Gastrocnemius medialis (tissue), 4 donors: ENCODE measurements at regions not wholly inside any gene's neighbourhood (a gene's known extent, or its start where the extent isn't known, plus 50 kb on each side); places are given as distances from the start of the nearest gene placed in this dataset.

Experiments used
- ATAC-seq, 2 donors: fragments of 150-250 bp; one replicate each; pipeline ENCODE4 v1.9.1; 2016
- DNase-seq, 2 donors: peaks; one replicate each; pipeline ENCODE4 v3.0.0-alpha.2; 2019
- H3K27ac ChIP-seq, 4 donors: fragments of 200-600 bp; sonication (generic); 1 replicate in 1 of 4; 2 replicates in 3 of 4; pipeline ENCODE4 v1.5.1; 2016 to 2018; ENCODE audit warnings: mild to moderate bottlenecking in 2 of 4, moderate library complexity in 1 of 4
- H3K27me3 ChIP-seq, 3 donors: fragments of 200-600 bp; sonication (generic) in 2 of 3; 1 replicate in 1 of 3; 2 replicates in 2 of 3; pipeline versions ENCODE4 v1.5.1 to v1.6.0; 2016 to 2019; ENCODE audit warnings: mild to moderate bottlenecking in 1 of 3, moderate library complexity in 1 of 3
- H3K36me3 ChIP-seq, 2 donors: fragments of 200-600 bp; sonication (generic) in 1 of 2; one replicate each; pipeline ENCODE4 v1.5.1; 2017 to 2018
- H3K4me1 ChIP-seq, 2 donors: fragments of 200-600 bp; sonication (generic) in 1 of 2; one replicate each; pipeline ENCODE4 v1.5.1; 2016 to 2017; ENCODE audit warnings: mild to moderate bottlenecking in 2 of 2
- H3K4me3 ChIP-seq, 4 donors: fragments of 200-600 bp; sonication (generic) in 3 of 4; 1 replicate in 1 of 4; 2 replicates in 3 of 4; pipeline ENCODE4 v1.5.1; 2016 to 2019; ENCODE audit warnings: mild to moderate bottlenecking in 2 of 4
- H3K9me3 ChIP-seq, 3 donors: fragments of 200-600 bp; sonication (generic) in 2 of 3; 1 replicate in 1 of 3; 2 replicates in 2 of 3; pipeline ENCODE4 v1.5.1; 2016 to 2019
- POLR2A ChIP-seq, 2 donors: fragments of 450-650 bp; IDR thresholded peaks; one replicate each; pipeline ENCODE4 v1.6.1; 2017; ENCODE audit warnings: antibody characterized with exemption in 2 of 2, mild to moderate bottlenecking in 2 of 2, moderate library complexity in 2 of 2
- in situ Hi-C, 4 donors: fragments of 200-750 bp; cut with MboI; loops; one replicate each; pipeline versions ENCODE4 v1.15.0 to v1.8.0; 2017; ENCODE audit warnings: low sequenced_read_pairs in 4 of 4
- intact Hi-C: fragments of 100-400 bp; cut with DNase I; formaldehyde crosslinking; loops from one replicate; pipeline ENCODE4 v1.15.1; 2023; ENCODE audit warnings: low total_unique reads
- TF ChIP-seq, protein P1 (sequence below), 5 experiments: fragments of 450-650 bp in 3 of 5; fragments of 200-600 bp in 2 of 5; sonication (generic) in 2 of 5; IDR thresholded peaks in 4 of 5; conservative IDR thresholded peaks in 1 of 5; 1 replicate in 4 of 5; 2 replicates in 1 of 5; pipeline ENCODE4 v1.5.1; 2016 to 2019; ENCODE audit warnings: antibody characterized with exemption in 5 of 5, mild to moderate bottlenecking in 3 of 5, moderate library complexity in 3 of 5

DNA sequence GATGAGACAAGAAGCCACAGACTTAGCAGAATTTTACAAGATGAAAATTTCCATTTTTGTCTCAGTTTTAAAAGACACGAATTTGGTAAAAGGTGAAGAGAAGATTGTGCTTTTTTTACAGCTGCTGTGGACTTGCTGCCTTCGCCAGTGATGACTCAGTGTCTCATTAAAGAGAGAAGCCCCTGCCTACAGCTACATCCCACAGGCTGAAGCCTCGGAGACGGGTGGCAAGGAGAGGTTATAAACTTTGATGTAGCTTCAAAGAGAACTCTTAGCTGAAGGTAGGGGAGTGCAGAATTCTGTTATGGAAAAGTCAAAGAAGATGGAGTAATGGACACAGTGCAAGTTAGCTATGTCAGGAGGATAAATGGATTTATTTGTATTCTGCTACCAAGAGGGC is 683.4 kb upstream of the ARGLU1 start:
- Histone ChIP-seq H3K27me3 (no peaks in the 10 kb centered on the region), H3K4me3 (no peak overlapping the region), H3K36me3 (no peaks in the 10 kb centered on the region), H3K9me3 (no peaks in the 10 kb centered on the region), H3K4me1 (no peaks in the 10 kb centered on the region), H3K27ac (no peak overlapping the region)
- no peak for ATAC-seq
- TF ChIP-seq, protein P1, sequence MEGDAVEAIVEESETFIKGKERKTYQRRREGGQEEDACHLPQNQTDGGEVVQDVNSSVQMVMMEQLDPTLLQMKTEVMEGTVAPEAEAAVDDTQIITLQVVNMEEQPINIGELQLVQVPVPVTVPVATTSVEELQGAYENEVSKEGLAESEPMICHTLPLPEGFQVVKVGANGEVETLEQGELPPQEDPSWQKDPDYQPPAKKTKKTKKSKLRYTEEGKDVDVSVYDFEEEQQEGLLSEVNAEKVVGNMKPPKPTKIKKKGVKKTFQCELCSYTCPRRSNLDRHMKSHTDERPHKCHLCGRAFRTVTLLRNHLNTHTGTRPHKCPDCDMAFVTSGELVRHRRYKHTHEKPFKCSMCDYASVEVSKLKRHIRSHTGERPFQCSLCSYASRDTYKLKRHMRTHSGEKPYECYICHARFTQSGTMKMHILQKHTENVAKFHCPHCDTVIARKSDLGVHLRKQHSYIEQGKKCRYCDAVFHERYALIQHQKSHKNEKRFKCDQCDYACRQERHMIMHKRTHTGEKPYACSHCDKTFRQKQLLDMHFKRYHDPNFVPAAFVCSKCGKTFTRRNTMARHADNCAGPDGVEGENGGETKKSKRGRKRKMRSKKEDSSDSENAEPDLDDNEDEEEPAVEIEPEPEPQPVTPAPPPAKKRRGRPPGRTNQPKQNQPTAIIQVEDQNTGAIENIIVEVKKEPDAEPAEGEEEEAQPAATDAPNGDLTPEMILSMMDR (IDR thresholded peaks at IDR 0.05 in 4 of 5, conservative IDR thresholded peaks at IDR 0.05 in 1 of 5), result no peak
- TF ChIP-seq POLR2A (IDR thresholded peaks at IDR 0.05), result no peak
- intact Hi-C loops, result no loop called here
- in situ Hi-C loops, result no loop called here
- no peak for DNase-seq

DNA sequence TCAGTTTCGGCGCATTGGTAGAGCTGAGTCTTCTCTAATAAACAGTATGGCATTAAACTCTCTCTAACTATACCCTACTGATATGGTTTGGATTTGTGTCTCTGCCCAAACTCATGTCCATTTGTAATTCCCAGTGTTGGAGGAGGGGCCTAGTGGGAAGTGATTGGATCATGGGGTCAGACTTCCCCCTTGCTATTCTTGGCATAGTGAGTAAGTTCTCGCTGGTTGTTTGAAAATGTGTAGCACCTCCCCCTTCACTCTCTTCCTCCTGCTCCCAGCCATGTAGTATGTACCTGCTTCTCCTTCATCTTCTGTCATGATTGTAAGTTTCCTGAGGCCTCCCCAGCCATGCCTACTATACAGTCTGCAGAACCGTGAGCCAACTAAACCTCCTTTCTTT is 682.7 kb upstream of the ARGLU1 start:
- Histone ChIP-seq H3K36me3 (no peaks in the 10 kb centered on the region), H3K9me3 (no peaks in the 10 kb centered on the region), H3K4me3 (no peak overlapping the region), H3K27me3 (no peaks in the 10 kb centered on the region), H3K4me1 (no peaks in the 10 kb centered on the region), H3K27ac (no peak overlapping the region)
- no peak for TF ChIP-seq POLR2A (IDR thresholded peaks at IDR 0.05)
- TF ChIP-seq, protein P1 (IDR thresholded peaks at IDR 0.05 in 4 of 5, conservative IDR thresholded peaks at IDR 0.05 in 1 of 5), result no peak
- DNase-seq, result no peak
- intact Hi-C loops (no loop called here), in situ Hi-C loops (no loop called here)
- ATAC-seq, result no peak

DNA sequence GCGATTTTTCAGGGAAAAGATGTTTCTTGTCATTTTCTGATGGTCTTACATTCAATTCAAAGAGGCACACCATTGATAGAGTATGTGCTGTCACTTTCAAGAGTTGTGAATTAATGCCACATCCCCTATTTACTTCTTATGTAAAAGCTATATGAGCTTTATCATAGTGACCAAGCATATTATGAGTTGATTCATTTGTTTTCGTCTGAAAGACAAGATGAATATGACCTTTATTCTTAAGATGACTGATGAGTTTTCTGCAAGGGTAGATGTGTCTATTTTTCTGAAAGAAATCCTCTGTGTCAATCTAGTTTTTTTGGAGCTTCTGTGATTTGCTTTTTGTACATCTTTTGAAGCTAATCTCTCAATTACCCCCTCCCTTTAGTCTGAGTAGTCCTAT is 676.3 kb upstream of the ARGLU1 start:
- in situ Hi-C loops (no loop called here), intact Hi-C loops (no loop called here)
- H3K27ac ChIP-seq, result no peak overlapping the region
- DNase-seq, result no peak
- H3K9me3 ChIP-seq, result no peaks in the 10 kb centered on the region
- H3K4me1 ChIP-seq, result no peaks in the 10 kb centered on the region
- H3K27me3 ChIP-seq, result no peaks in the 10 kb centered on the region
- no peak for ATAC-seq
- H3K4me3 ChIP-seq, result no peak overlapping the region
- H3K36me3 ChIP-seq, result no peaks in the 10 kb centered on the region
- TF ChIP-seq, protein P1 (IDR thresholded peaks at IDR 0.05 in 4 of 5, conservative IDR thresholded peaks at IDR 0.05 in 1 of 5), result no peak
- TF ChIP-seq POLR2A (IDR thresholded peaks at IDR 0.05), result no peak

DNA sequence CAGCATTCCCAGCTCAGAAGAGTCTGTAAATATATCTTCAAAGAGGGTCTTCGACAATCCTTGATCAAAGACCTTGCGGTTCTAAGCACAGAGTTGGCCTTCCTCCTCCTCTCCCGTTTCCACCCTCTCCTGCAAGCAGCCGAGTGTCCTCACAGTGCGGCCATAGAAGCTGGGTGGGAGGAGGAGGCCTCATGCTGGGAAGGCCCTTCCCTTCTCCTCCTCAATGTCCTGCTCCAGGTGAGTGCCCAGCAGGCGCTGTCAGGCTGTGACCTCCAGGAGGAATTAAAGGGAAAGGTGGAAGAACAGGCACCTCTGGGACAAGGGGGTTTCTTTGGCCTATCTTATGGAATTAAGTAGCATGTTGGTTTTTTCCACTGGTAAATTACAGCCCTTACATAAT is 674.2 kb upstream of the ARGLU1 start:
- Histone ChIP-seq H3K4me3 (no peak overlapping the region), H3K27me3 (no peaks in the 10 kb centered on the region), H3K36me3 (no peaks in the 10 kb centered on the region), H3K27ac (no peak overlapping the region), H3K4me1 (no peaks in the 10 kb centered on the region), H3K9me3 (no peaks in the 10 kb centered on the region)
- intact Hi-C loops (no loop called here), in situ Hi-C loops (no loop called here)
- ATAC-seq (no peak), DNase-seq (no peak)
- TF ChIP-seq POLR2A (IDR thresholded peaks at IDR 0.05), result no peak
- TF ChIP-seq, protein P1 (IDR thresholded peaks at IDR 0.05 in 4 of 5, conservative IDR thresholded peaks at IDR 0.05 in 1 of 5), result no peak

DNA sequence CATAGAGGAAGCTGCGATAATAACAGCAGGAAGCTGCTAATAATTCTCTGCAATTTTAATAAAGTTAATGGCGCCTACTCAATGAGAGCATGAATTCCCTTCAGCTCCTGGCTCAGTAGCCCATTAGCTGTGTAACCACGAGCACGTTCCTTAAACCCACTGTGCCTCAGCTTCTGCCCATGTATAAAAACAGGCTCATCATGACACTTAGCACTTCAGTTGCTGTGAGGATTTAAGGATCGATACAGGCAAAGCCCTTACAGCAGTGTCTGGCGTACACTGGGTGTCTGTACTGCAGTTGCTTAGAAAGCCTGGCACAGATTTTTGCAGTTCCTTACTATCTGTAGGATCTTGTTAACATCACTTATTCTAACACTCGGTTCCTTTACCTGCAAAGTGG is 673.4 kb upstream of the ARGLU1 start:
- H3K4me1 ChIP-seq, result no peaks in the 10 kb centered on the region
- H3K9me3 ChIP-seq, result no peaks in the 10 kb centered on the region
- H3K36me3 ChIP-seq, result no peaks in the 10 kb centered on the region
- no peak overlapping the region for H3K27ac ChIP-seq
- H3K4me3 ChIP-seq, result no peak overlapping the region
- ATAC-seq (no peak), DNase-seq (no peak)
- intact Hi-C loops (no loop called here), in situ Hi-C loops (no loop called here)
- no peaks in the 10 kb centered on the region for H3K27me3 ChIP-seq
- no peak for TF ChIP-seq POLR2A (IDR thresholded peaks at IDR 0.05)
- TF ChIP-seq, protein P1 (IDR thresholded peaks at IDR 0.05 in 4 of 5, conservative IDR thresholded peaks at IDR 0.05 in 1 of 5), result no peak
